ENCODE measurements at regions not wholly inside any gene's neighbourhood (a gene's known extent, or its start where the extent isn't known, plus 50 kb on each side); places are given as distances from the start of the nearest gene placed in this dataset.

DNA sequence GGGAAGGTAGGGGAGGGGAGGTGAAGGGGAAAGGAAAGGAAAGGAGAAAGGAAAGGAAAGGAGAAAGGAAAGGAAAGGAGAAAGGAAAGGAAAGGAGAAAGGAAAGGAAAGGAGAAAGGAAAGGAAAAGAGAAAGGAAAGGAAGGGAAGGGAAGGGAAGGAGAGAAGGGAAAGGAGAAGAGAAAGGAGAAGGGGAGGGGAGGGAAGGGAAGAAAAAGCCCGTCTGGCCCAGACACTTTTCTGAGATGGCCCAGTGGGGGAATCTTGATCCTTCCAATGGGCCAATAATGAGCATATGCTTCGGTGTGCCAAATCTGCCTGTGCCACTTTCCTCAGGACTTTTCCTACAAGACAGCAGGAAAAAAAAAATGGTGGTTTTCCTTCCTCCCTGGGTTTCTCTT lies 64.5 kb downstream of the CH25H start:
- Histone ChIP-seq H2AFZ (ENCODE audit: low read depth, low read length) (no peak overlapping the region), H3K27me3 (ENCODE audit: control insufficient read depth in 2 of 2, insufficient read depth in 2 of 2, low read length in 2 of 2) (no peaks in the 10 kb centered on the region), H3K27ac (ENCODE audit: insufficient read depth, low read depth, low read length) (no peak overlapping the region), H3K9ac (replicated peaks; ENCODE audit: extremely low read depth, insufficient read depth, low read length) (no peak overlapping the region), H4K20me1 (replicated peaks; ENCODE audit: control insufficient read depth, extremely low read depth, insufficient read depth, low read length) (no peaks in the 10 kb centered on the region), H3K36me3 (ENCODE audit: control insufficient read depth in 2 of 2, extremely low read depth in 1 of 2, insufficient read depth in 2 of 2, low read length in 2 of 2) (no peaks in the 10 kb centered on the region), H3K4me3 (replicated peaks in 1 of 3; ENCODE audit: insufficient read depth in 1 of 3, low read depth in 1 of 3, low read length in 3 of 3) (no peak overlapping the region), H3K9me3 (replicated peaks; ENCODE audit: control insufficient read depth, insufficient read depth, low read length) (no peaks in the 10 kb centered on the region), H3K79me2 (ENCODE audit: control insufficient read depth, insufficient read depth, low read length) (no peaks in the 10 kb centered on the region), H3K9me1 (replicated peaks; ENCODE audit: control insufficient read depth, extremely low read depth, insufficient read depth, low read length) (no peaks in the 10 kb centered on the region), H3K4me2 (ENCODE audit: insufficient read depth, low read length) (no peak overlapping the region), H3K4me1 (ENCODE audit: control insufficient read depth, extremely low read depth, insufficient read depth, low read length) (peaks cover 19% of the 10 kb centered on the region)
- BruUV-seq (replicated peaks) = no TSS peak
- intact Hi-C loops (cut with micrococcal nuclease) = no loop called here
- dilution Hi-C loops (cut with MboI; ENCODE audit: extremely low pct_ligation_motif_present, low sequenced_read_pairs) = no loop called here
- no peak for DNase-seq (ENCODE audit: low read depth, low spot score)
- CTCF ChIA-PET = interaction anchor here (1.2 kb wide), 1 partner anchor 18 kb away, joined by 3 read pairs; no protein-coding TSS in a partner anchor
- FAIRE-seq = no peak
- POLR2A ChIA-PET = no interaction called here
- TF ChIP-seq POLR2A (IDR thresholded peaks at IDR 0.05; ENCODE audit: low read depth, low read length) (no peak), EZH2 (IDR thresholded peaks at IDR 0.05; ENCODE audit: borderline replicate concordance, low read depth, low read length, severe bottlenecking) (no peak), JUN (IDR thresholded peaks at IDR 0.05; ENCODE audit: borderline replicate concordance, insufficient read depth, insufficient read length, low read depth) (no peak), POLR2AphosphoS5 (IDR thresholded peaks at IDR 0.05; ENCODE audit: insufficient read depth, low read depth, low read length) (no peak)
- TF ChIP-seq, protein P1, sequence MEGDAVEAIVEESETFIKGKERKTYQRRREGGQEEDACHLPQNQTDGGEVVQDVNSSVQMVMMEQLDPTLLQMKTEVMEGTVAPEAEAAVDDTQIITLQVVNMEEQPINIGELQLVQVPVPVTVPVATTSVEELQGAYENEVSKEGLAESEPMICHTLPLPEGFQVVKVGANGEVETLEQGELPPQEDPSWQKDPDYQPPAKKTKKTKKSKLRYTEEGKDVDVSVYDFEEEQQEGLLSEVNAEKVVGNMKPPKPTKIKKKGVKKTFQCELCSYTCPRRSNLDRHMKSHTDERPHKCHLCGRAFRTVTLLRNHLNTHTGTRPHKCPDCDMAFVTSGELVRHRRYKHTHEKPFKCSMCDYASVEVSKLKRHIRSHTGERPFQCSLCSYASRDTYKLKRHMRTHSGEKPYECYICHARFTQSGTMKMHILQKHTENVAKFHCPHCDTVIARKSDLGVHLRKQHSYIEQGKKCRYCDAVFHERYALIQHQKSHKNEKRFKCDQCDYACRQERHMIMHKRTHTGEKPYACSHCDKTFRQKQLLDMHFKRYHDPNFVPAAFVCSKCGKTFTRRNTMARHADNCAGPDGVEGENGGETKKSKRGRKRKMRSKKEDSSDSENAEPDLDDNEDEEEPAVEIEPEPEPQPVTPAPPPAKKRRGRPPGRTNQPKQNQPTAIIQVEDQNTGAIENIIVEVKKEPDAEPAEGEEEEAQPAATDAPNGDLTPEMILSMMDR (IDR thresholded peaks at IDR 0.05; ENCODE audit: extremely low read depth in 1 of 2, insufficient read depth in 1 of 2, low read depth in 1 of 2, low read length in 2 of 2) = no peak

GRCh38 chr10:89138755-89139490 lies 68.2 kb downstream of the CH25H start:
- FAIRE-seq = no peak
- Histone ChIP-seq H3K4me1 (ENCODE audit: control insufficient read depth, extremely low read depth, insufficient read depth, low read length) (no peaks in the 10 kb centered on the region), H3K36me3 (ENCODE audit: control insufficient read depth in 2 of 2, extremely low read depth in 1 of 2, insufficient read depth in 2 of 2, low read length in 2 of 2) (no peaks in the 10 kb centered on the region), H3K79me2 (ENCODE audit: control insufficient read depth, insufficient read depth, low read length) (no peaks in the 10 kb centered on the region), H3K4me2 (ENCODE audit: insufficient read depth, low read length) (no peak overlapping the region), H3K9me1 (replicated peaks; ENCODE audit: control insufficient read depth, extremely low read depth, insufficient read depth, low read length) (no peaks in the 10 kb centered on the region), H3K27me3 (ENCODE audit: control insufficient read depth in 2 of 2, insufficient read depth in 2 of 2, low read length in 2 of 2) (no peaks in the 10 kb centered on the region), H2AFZ (ENCODE audit: low read depth, low read length) (no peak overlapping the region), H3K4me3 (replicated peaks in 1 of 3; ENCODE audit: insufficient read depth in 1 of 3, low read depth in 1 of 3, low read length in 3 of 3) (no peak overlapping the region), H3K9ac (replicated peaks; ENCODE audit: extremely low read depth, insufficient read depth, low read length) (no peak overlapping the region), H3K9me3 (replicated peaks; ENCODE audit: control insufficient read depth, insufficient read depth, low read length) (no peaks in the 10 kb centered on the region), H4K20me1 (replicated peaks; ENCODE audit: control insufficient read depth, extremely low read depth, insufficient read depth, low read length) (no peaks in the 10 kb centered on the region), H3K27ac (ENCODE audit: insufficient read depth, low read depth, low read length) (no peak overlapping the region)
- TF ChIP-seq, protein P1 (IDR thresholded peaks at IDR 0.05; ENCODE audit: extremely low read depth in 1 of 2, insufficient read depth in 1 of 2, low read depth in 1 of 2, low read length in 2 of 2) = no peak
- TF ChIP-seq POLR2A (IDR thresholded peaks at IDR 0.05; ENCODE audit: low read depth, low read length) = no peak
- TF ChIP-seq JUN (IDR thresholded peaks at IDR 0.05; ENCODE audit: borderline replicate concordance, insufficient read depth, insufficient read length, low read depth) = no peak
- TF ChIP-seq, protein P2, sequence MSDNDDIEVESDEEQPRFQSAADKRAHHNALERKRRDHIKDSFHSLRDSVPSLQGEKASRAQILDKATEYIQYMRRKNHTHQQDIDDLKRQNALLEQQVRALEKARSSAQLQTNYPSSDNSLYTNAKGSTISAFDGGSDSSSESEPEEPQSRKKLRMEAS (IDR thresholded peaks at IDR 0.05; ENCODE audit: insufficient read depth, insufficient read length) = no peak
- no peak for TF ChIP-seq FOS (IDR thresholded peaks at IDR 0.05; ENCODE audit: borderline replicate concordance, insufficient read depth, low read length)
- no peak for TF ChIP-seq EZH2 (IDR thresholded peaks at IDR 0.05; ENCODE audit: borderline replicate concordance, low read depth, low read length, severe bottlenecking)
- TF ChIP-seq GATA2 (IDR thresholded peaks at IDR 0.05; ENCODE audit: insufficient read depth, insufficient read length, low read depth, low read length) = no peak
- TF ChIP-seq MYC (IDR thresholded peaks at IDR 0.05; ENCODE audit: low read depth, low read length) = no peak
- no peak for TF ChIP-seq POLR2AphosphoS5 (IDR thresholded peaks at IDR 0.05; ENCODE audit: insufficient read depth, low read depth, low read length)
- CTCF ChIA-PET = no interaction called here
- POLR2A ChIA-PET = no interaction called here
- intact Hi-C loops (cut with micrococcal nuclease) = no loop called here
- BruUV-seq (replicated peaks) = no TSS peak
- DNase-seq (ENCODE audit: low read depth, low spot score) = no peak
- dilution Hi-C loops (cut with MboI; ENCODE audit: extremely low pct_ligation_motif_present, low sequenced_read_pairs) = no loop called here
